ENCODE measurements at regions not wholly inside any gene's neighbourhood (a gene's known extent, or its start where the extent isn't known, plus 50 kb on each side); places are given as distances from the start of the nearest gene placed in this dataset.
"Not testable (repeated sequence)": the region's sequence is repeated elsewhere in the genome, so short reads cannot be mapped to it uniquely, and the experiment has no call there.

DNA sequence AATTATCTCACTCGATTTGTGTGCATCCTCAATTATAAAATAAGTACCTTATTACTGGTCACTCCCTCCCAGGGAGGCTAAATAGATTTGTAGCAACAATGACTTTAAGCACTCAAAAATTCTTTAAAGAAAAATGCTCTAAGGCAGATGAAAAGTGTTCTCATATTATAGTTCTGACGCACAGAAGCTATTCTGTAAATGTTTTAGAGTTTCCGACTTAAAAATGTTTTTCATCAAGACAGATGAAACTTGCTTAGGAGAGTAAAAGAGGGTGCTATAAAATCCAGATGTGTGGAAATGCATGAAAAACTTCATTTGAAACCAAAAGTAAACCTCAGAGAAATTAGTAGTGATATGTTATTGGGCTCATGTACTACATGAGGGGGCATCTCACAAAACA is 398.4 kb upstream of the KCNMB2 start:
- Mint-ChIP-seq H3K9me3 (ENCODE audit: unreplicated experiment) (peaks cover 7% of the 10 kb centered on the region), H3K27me3 (ENCODE audit: insufficient read depth, unreplicated experiment) (no peaks in the 10 kb centered on the region), H3K4me1 (ENCODE audit: insufficient read depth, unreplicated experiment) (no peaks in the 10 kb centered on the region), H3K36me3 (ENCODE audit: insufficient read depth, unreplicated experiment) (no peaks in the 10 kb centered on the region), H3K27ac (ENCODE audit: low read depth, unreplicated experiment) (no peak overlapping the region), H3K4me3 (ENCODE audit: unreplicated experiment) (no peak overlapping the region)
- ChIA-PET POLR2A (no interaction called here), CTCF (interaction anchor here (0.6 kb wide), 1 partner anchor 12 kb away, joined by 3 read pairs; no protein-coding TSS in a partner anchor)
- TF ChIP-seq, protein P1, sequence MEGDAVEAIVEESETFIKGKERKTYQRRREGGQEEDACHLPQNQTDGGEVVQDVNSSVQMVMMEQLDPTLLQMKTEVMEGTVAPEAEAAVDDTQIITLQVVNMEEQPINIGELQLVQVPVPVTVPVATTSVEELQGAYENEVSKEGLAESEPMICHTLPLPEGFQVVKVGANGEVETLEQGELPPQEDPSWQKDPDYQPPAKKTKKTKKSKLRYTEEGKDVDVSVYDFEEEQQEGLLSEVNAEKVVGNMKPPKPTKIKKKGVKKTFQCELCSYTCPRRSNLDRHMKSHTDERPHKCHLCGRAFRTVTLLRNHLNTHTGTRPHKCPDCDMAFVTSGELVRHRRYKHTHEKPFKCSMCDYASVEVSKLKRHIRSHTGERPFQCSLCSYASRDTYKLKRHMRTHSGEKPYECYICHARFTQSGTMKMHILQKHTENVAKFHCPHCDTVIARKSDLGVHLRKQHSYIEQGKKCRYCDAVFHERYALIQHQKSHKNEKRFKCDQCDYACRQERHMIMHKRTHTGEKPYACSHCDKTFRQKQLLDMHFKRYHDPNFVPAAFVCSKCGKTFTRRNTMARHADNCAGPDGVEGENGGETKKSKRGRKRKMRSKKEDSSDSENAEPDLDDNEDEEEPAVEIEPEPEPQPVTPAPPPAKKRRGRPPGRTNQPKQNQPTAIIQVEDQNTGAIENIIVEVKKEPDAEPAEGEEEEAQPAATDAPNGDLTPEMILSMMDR (IDR thresholded peaks at IDR 0.05; ENCODE audit: unreplicated experiment): no peak
- no TSS peak for BruUV-seq (replicated peaks)
- intact Hi-C loops (cut with micrococcal nuclease): loop anchor here (10.0 kb wide), 1 partner anchor 807 kb away; no protein-coding TSS in a partner anchor
- no peak for DNase-seq (ENCODE audit: unreplicated experiment)

DNA sequence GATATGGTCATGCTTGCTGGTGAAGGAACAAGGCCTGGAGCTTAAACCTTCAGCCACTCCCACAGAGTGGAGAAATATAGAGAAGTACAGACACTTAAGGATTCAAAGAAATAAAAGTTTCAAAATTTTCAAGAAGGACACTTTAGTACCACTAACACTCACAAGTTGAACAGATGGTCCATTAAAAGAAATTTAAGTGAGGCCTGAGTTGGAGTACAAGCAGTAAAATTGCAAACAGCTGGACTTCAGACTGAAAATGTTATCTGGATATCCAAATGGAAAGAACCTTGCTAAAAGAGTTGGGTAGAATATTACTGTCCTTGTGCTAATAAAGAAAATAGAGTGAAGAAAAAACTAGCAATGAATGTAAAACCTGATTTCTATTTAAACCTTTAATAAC is 397.1 kb upstream of the KCNMB2 start:
- POLR2A ChIA-PET: no interaction called here

DNA sequence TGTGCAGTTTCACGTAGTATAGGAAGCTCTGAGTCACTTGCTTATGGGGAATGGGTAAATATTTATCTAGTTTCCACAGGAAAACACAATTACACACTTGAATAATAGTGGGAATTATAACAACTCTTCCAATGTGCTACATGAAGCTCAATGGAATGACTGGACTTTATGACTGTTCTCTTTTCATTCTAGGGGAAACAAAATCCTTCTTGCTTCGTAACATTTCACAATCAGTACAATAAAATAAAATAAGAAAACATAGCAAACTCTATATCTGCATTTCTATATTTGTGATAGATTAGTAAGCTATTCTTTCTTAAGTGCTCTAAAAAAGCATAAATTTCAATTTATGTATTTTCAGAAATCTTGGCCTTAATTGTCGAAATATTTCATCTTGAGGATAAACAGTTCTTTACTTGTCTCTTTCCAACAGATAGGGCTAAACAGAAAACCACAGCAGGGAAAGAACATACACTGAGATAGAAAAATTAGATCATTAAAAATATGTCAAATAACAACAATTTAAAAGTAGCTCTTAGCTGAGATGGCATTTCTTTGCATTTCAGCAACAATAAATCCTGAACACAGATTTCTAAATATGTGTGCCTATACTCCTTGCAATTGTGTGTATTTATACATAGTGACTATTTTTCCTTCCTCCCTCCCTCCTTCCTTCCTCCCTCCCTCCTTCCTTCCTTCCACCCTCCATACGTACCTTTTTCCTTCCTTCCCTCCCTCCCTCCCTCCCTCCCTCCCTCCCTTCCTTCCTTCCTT is 395.5 kb upstream of the KCNMB2 start:
- POLR2A ChIA-PET: interaction anchor here (0.6 kb wide), 1 partner anchor 22 kb away, joined by 3 read pairs; no protein-coding TSS in a partner anchor

More for the DNA sequence above, 397.1 kb upstream of the KCNMB2 start:
- Mint-ChIP-seq H3K27ac (ENCODE audit: low read depth, unreplicated experiment) (no peak overlapping the region), H3K36me3 (ENCODE audit: insufficient read depth, unreplicated experiment) (no peaks in the 10 kb centered on the region), H3K4me3 (ENCODE audit: unreplicated experiment) (no peak overlapping the region), H3K27me3 (ENCODE audit: insufficient read depth, unreplicated experiment) (no peaks in the 10 kb centered on the region), H3K4me1 (ENCODE audit: insufficient read depth, unreplicated experiment) (no peaks in the 10 kb centered on the region), H3K9me3 (ENCODE audit: unreplicated experiment) (peaks cover 7% of the 10 kb centered on the region)
- intact Hi-C loops (cut with micrococcal nuclease): loop anchor here (10.0 kb wide), 1 partner anchor 806 kb away; no protein-coding TSS in a partner anchor
- no peak for DNase-seq (ENCODE audit: unreplicated experiment)
- CTCF ChIA-PET: no interaction called here
- TF ChIP-seq, protein P1 (IDR thresholded peaks at IDR 0.05; ENCODE audit: unreplicated experiment): no peak
- BruUV-seq (replicated peaks): no TSS peak

DNA sequence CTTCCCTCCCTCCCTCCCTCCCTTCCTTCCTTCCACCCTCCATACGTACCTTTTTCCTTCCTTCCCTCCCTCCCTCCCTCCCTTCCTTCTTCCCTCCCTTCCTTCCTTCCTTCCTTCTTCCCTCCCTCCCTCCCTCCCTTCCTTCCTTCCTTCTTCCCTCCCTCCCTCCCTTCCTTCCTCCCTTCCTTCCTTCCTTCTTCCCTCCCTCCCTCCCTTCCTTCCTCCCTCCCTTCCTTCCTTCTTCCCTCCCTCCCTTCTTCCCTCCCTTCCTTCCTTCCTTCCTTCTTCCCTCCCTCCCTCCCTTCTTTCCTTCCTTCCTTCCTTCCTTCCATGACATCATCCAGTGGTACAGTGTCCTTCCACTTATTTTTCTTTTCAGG is 394.9 kb upstream of the KCNMB2 start:
- H3K27ac Mint-ChIP-seq (ENCODE audit: low read depth, unreplicated experiment); DNase-seq (ENCODE audit: unreplicated experiment); H3K36me3 Mint-ChIP-seq (ENCODE audit: insufficient read depth, unreplicated experiment); H3K4me1 Mint-ChIP-seq (ENCODE audit: insufficient read depth, unreplicated experiment); H3K27me3 Mint-ChIP-seq (ENCODE audit: insufficient read depth, unreplicated experiment); BruUV-seq (replicated peaks); H3K9me3 Mint-ChIP-seq (ENCODE audit: unreplicated experiment); CTCF ChIA-PET; POLR2A ChIA-PET; H3K4me3 Mint-ChIP-seq (ENCODE audit: unreplicated experiment); intact Hi-C loops (cut with micrococcal nuclease): not testable (repeated sequence)

More for the DNA sequence above, 395.5 kb upstream of the KCNMB2 start:
- Mint-ChIP-seq H3K27me3 (ENCODE audit: insufficient read depth, unreplicated experiment) (no peaks in the 10 kb centered on the region), H3K27ac (ENCODE audit: low read depth, unreplicated experiment) (no peak overlapping the region), H3K9me3 (ENCODE audit: unreplicated experiment) (no peaks in the 10 kb centered on the region), H3K36me3 (ENCODE audit: insufficient read depth, unreplicated experiment) (no peaks in the 10 kb centered on the region), H3K4me3 (ENCODE audit: unreplicated experiment) (no peak overlapping the region), H3K4me1 (ENCODE audit: insufficient read depth, unreplicated experiment) (no peaks in the 10 kb centered on the region)
- DNase-seq (ENCODE audit: unreplicated experiment): no peak
- no TSS peak for BruUV-seq (replicated peaks)
- TF ChIP-seq, protein P1 (IDR thresholded peaks at IDR 0.05; ENCODE audit: unreplicated experiment): no peak
- intact Hi-C loops (cut with micrococcal nuclease): no loop called here
- CTCF ChIA-PET: no interaction called here
